NCI-H345 (cell line): ENCODE measurements at regions not wholly inside any gene's neighbourhood (a gene's known extent, or its start where the extent isn't known, plus 50 kb on each side); places are given as distances from the start of the nearest gene placed in this dataset.
A peak's percentile ranks its signal among the peaks of the same experiment; 100 is the strongest.

Source experiments
- DNase-seq: peaks from one replicate; lab custom pipeline; 2025; lab: John Stamatoyannopoulos, UW

DNA sequence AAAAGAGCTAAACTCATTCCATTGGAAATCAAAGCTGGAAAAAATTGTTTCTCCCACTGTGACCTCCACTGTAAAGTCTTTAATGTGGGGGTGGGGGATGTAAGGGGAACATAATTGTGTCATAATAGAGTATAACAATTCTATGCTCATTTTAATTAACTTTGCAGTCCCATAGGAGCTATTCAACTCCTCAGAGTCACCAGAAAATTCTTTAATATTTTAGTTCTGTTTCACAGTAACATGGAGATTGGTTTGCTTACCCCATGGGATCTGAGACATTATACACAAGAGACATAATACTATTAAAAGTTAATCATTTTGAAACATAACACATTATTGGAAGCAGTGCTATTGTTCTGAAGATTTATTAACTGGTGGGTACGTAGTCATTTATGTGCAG is 765.9 kb upstream of the GRM7 start:
- no peak for DNase-seq

DNA sequence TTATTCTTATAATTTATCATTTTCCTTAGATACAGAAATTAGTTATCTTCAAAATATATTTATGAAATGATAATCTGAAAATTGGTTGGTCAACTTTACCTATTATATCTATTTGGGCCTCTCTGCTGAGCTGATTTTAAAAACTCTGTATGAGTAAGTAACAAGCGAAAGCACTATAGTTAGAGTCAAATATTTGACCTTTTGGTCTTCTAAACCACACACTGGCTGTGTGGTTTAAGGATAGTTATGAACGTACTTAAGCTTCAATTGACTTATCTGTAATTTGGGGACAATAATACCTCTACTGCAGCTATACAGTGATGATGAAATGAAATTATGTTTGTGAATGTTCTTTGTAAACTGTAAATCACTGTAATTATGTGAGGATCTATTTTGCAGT is 763.9 kb upstream of the GRM7 start:
- DNase-seq = no peak

GRCh38 chr3:6097556-6097955 is 763.4 kb upstream of the GRM7 start:
- no peak for DNase-seq

DNA sequence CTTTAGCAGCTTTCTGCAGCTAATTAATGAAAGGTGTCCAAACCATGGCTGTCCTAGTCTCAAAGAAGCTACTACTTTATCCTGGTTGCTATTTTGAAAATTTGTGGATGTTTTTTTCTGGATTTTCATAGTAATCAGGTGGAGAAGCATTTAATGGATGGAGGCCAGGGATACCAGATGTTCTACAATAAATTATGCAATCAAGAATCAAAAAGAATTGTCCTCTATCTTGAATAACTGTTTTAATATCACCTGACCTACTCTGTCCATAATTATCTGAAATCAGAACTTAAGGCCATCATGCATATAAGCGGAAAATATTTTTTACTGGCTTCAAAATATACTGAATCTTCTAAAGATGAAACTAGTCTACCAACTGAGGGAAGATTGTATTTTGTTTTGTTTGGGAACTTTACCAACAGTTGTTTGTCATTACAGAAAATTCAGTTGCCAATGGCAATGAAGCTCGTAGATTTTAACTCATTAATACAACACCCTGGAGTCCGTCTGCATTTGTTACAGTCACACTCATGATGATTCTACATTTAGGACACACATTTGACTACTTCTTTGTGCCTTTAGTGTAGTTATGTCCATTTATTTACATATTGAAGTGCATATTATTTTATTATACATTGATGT is 762.3 kb upstream of the GRM7 start:
- DNase-seq = no peak

GRCh38 chr3:6099458-6100075 is 761.3 kb upstream of the GRM7 start:
- no peak for DNase-seq

DNA sequence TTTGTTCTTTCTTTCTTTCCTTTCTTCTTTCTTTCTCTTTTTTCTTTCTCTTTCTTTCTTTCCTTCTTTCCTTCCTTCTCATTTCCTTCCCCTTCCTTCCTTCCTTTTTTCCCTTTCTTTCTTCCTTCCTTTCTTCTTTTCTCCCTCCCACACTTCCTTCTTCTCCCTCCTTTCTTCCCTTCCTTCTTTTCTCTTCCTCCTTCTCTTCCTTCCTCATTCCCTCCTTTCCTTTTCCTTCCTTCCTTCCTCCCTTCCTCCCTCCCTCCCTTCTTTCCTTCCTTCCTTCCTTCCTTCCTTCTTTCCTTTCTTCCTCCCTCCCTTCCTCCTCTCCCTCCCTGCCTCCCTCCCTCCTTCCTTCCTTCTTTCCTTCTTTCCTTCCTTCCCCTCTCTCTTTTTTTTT is 755.7 kb upstream of the GRM7 start:
- DNase-seq = no peak

DNA sequence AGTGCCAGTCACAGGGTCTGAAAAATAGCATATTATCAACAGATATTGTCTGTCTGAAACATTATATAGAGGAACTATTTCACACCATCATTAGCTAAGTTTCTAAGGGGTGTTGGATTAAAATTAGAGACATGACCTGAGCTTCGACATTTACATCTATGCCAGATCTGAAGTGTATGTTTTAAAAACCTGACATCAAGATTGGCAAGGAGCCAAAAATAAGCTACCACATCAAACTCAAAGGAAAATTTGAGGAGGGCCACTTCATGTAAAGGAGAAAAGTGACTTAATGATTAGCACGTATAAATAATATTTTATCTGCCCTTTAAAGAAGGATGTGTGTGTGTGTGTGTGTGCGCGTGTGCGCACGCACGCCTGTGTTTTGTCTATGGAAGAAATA is 752.0 kb upstream of the GRM7 start:
- peak; percentile 1 for DNase-seq

DNA sequence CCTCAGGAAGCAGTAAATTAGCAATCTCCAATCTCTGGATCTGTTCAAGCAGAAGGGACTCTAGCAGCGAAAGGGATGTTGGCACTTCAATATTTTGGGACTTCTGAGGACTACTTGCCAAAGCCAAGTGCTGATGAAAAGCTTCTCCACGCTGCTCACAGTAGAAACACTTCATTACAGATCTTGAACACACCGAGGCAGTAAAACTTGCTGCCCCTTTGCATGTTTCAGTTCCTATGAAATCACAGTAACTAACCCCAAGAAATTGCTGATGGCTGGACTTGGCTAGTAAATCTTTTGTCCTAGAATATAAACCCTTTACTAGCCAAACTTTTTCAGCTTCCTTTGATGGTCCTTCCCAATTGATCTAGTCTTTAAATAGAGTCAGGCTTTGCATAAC is 750.5 kb upstream of the GRM7 start:
- no peak for DNase-seq

DNA sequence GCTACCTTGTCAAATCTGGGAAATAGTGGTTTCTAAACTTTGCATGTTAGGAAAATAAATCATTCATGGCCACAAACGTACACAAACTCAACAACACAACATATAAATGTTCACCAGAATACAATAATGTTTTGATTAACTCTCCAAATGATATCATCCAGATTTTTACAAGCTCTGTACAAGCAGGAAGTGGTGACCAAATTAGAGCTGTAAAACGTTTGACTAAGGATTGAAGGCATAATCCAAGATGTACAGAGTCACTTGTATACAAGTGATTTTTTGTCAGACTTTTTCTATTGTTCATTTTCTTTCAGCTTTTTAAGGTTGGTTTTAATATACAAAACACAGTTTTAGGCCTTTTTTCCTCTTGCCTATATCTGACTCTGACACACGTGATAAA is 748.4 kb upstream of the GRM7 start:
- DNase-seq = no peak

DNA sequence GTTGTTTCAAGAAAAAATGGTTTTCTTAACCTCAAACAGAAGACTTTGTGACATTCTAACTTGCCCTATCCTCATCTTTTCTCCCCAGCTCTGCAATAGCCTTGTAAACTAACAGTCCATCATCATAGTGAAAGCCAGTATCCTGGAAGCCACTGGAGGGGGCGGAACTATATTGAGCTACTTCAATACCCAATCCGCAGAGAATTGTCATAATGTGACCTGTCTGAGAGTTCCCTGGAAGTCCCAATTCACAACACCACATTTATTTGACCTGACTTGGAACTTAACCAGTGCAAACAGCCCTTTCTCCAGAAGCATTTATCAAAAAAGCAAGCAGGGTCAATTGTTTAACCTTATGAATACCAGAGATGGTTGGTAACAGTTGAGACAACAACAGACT is 747.6 kb upstream of the GRM7 start:
- no peak for DNase-seq

GRCh38 chr3:6119367-6119766 is 741.5 kb upstream of the GRM7 start:
- no peak for DNase-seq

DNA sequence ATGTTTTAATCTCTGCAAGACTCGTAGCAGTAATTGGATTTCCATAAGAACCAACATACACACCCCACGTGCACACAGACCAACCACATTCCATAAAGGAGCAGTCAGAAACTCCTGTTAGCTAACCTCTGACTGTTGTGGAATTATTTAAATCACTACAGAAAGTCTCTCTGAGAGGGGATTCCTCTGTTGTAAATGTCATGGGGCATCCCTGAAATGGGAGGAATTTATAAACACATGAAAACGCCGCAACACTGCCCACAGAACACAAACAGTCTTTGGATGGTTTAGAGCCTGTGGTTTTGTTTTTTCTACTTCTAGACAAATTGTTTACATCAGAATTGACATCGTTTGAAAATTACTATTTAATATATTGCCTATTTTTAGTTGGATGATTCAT is 740.1 kb upstream of the GRM7 start:
- DNase-seq = no peak

DNA sequence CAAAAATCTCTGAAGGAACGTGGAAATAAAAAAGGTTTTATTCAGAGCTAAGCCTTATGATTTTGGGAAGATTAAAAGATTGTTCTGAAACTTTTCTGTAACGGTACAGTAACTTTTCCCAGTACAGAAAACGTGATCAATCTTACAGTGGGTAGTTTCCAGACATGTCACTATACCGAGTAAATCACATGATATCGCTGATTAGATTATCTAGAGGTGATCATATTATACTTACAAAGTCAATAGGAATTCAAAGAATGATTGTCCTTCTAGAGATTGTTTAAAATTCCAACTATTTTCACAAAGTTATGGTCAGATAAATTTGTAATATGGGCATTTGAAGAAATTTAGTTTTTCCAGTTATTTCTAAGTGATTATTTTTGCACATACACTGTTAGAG is 736.0 kb upstream of the GRM7 start:
- no peak for DNase-seq

- DNase-seq = peak; percentile 16
Measured at GRCh38 chr3:6125520-6125919, 735.4 kb upstream of the GRM7 start.

DNA sequence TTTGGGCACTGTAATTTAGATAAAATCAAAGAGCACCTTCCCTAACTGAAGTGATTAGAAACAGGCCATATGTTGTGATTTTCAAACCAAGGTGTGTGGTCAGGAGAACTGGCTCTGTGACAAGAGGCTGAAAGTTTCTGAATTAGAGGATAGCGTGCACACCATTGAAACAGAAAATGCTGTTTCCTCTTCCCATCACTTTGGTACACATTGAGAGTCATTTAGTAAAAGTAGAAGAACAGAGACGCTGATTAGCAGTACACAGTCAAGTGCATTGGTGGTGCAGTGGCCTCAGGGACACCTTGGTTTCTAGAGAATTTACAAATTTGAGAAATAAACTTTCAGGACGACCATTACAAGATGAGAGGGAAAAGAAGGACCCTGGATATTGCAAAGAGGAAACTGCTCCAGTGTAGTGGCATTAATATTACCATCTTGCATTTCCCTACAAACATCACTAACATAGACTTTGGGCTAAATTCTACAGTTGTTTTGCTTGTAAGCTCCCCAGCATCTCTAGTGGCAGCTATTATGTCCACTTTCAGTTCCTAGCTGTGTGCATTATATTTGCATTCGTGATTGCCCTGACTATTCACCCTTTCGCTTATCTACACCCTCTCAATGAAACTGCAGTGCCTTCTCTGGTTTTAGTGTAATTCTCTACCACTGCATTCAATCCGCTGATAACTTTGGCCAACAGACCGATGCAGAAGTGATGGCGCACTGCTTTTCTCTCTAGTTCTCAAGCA is 728.1 kb upstream of the GRM7 start:
- DNase-seq = no peak

GRCh38 chr3:6142707-6143106 is 718.2 kb upstream of the GRM7 start:
- DNase-seq = no peak

DNA sequence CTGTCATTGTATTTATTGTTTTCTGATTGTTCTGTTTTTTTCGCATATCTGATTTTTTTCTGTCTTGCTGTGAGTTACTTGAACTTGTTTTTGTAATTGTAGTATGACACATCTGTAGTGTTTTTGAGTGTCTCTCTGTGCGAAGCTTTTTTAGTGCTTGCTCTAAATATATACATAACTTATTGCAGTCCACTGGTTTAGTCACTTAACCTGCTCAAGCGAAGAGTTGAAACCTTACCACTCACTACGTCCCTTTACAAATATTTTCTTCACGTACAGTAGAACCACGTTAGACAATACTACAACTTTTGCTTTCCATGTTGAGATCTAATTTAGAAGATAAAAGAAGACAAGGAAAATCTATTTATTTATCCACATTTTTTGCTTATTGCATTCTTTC is 713.0 kb upstream of the GRM7 start:
- no peak for DNase-seq

GRCh38 chr3:6155650-6156338 is 705.1 kb upstream of the GRM7 start:
- no peak for DNase-seq

DNA sequence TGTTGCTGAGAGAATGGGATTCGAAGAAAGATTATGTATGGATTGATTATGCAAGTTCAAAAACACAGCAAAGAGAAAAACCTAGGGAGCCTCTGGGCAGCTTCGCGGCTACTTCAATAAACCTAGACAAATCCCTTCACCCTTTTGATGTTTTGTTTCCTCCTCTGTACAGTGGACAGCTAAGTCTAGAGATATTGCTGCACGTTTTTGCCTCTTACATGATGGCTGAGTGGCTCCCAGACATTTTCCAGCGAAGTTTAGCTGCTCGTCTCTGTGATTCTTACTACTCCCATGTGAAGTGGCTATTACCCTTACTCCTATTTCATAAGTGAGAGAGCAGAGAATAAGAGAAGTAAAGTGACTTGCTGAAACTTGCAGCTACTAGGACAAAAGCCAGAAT is 695.0 kb upstream of the GRM7 start:
- no peak for DNase-seq

- no peak for DNase-seq
Measured at GRCh38 chr3:6168256-6168655, 692.7 kb upstream of the GRM7 start.

GRCh38 chr3:6172871-6173642 is 687.9 kb upstream of the GRM7 start:
- no peak for DNase-seq

DNA sequence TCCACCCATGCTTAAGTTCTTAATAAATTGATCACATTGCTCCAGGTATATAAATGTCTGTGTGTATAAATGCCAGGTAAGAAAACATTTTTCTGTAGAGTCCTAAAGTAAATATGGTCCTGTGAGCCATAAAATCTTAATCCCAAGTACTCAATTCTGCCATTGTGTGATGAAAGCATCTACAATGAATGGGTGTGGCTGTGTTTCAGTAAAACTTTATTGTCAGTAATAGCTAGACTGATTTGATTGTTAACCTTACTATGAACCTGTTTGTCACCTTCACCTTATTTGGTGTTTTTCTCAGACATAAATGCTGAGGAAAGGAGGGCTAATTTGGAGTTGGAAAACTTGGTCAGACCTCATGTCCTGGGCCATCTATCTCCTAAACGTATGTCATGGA is 683.5 kb upstream of the GRM7 start:
- DNase-seq = no peak
